ENCODE measurements at regions not wholly inside any gene's neighbourhood (a gene's known extent, or its start where the extent isn't known, plus 50 kb on each side); places are given as distances from the start of the nearest gene placed in this dataset.

- no peaks in the 10 kb centered on the region for H3K36me3 ChIP-seq
These were observed 388.5 kb upstream of the NFE2L3 start for GRCh38 chr7:25763463-25763860.

GRCh38 chr7:25765110-25765655 lies 386.8 kb upstream of the NFE2L3 start:
- TF ChIP-seq CTCF (IDR thresholded peaks at IDR 0.05) = no peak
- Histone ChIP-seq H3K4me3 (ENCODE audit: low read depth in 1 of 2, low read length in 1 of 2) (no peak overlapping the region), H3K9me3 (no peaks in the 10 kb centered on the region), H3K27me3 (peaks cover 9% of the 10 kb centered on the region), H3K4me1 (ENCODE audit: control insufficient read depth in 1 of 2, insufficient read depth in 1 of 2, low read depth in 1 of 2, low read length in 1 of 2) (no peaks in the 10 kb centered on the region), H3K36me3 (no peaks in the 10 kb centered on the region), H3K27ac (no peak overlapping the region)

More at GRCh38 chr7:25763463-25763860, 388.5 kb upstream of the NFE2L3 start:
- Histone ChIP-seq H3K4me3 (ENCODE audit: low read depth in 1 of 2, low read length in 1 of 2) (no peak overlapping the region), H3K27me3 (no peaks in the 10 kb centered on the region), H3K27ac (no peak overlapping the region), H3K4me1 (ENCODE audit: control insufficient read depth in 1 of 2, insufficient read depth in 1 of 2, low read depth in 1 of 2, low read length in 1 of 2) (no peaks in the 10 kb centered on the region), H3K9me3 (no peaks in the 10 kb centered on the region)
- no peak for TF ChIP-seq CTCF (IDR thresholded peaks at IDR 0.05)

GRCh38 chr7:25770235-25770634 lies 381.8 kb upstream of the NFE2L3 start:
- H3K27me3 ChIP-seq = peaks cover 11% of the 10 kb centered on the region
- H3K27ac ChIP-seq = no peak overlapping the region
- H3K4me3 ChIP-seq (ENCODE audit: low read depth in 1 of 2, low read length in 1 of 2) = no peak overlapping the region
- no peak for TF ChIP-seq CTCF (IDR thresholded peaks at IDR 0.05)
- no peaks in the 10 kb centered on the region for H3K9me3 ChIP-seq
- no peaks in the 10 kb centered on the region for H3K4me1 ChIP-seq (ENCODE audit: control insufficient read depth in 1 of 2, insufficient read depth in 1 of 2, low read depth in 1 of 2, low read length in 1 of 2)
- H3K36me3 ChIP-seq = no peaks in the 10 kb centered on the region

- peaks cover 11% of the 10 kb centered on the region for H3K27me3 ChIP-seq
- no peaks in the 10 kb centered on the region for H3K36me3 ChIP-seq
- H3K9me3 ChIP-seq = no peaks in the 10 kb centered on the region
- no peaks in the 10 kb centered on the region for H3K4me1 ChIP-seq (ENCODE audit: control insufficient read depth in 1 of 2, insufficient read depth in 1 of 2, low read depth in 1 of 2, low read length in 1 of 2)
- no peak for TF ChIP-seq CTCF (IDR thresholded peaks at IDR 0.05)
- H3K27ac ChIP-seq = no peak overlapping the region
- no peak overlapping the region for H3K4me3 ChIP-seq (ENCODE audit: low read depth in 1 of 2, low read length in 1 of 2)
These were observed 381.3 kb upstream of the NFE2L3 start for GRCh38 chr7:25770670-25771069.

- Histone ChIP-seq H3K4me1 (ENCODE audit: control insufficient read depth in 1 of 2, insufficient read depth in 1 of 2, low read depth in 1 of 2, low read length in 1 of 2) (no peaks in the 10 kb centered on the region), H3K9me3 (no peaks in the 10 kb centered on the region), H3K27me3 (peaks cover 11% of the 10 kb centered on the region), H3K36me3 (no peaks in the 10 kb centered on the region), H3K4me3 (ENCODE audit: low read depth in 1 of 2, low read length in 1 of 2) (no peak overlapping the region), H3K27ac (no peak overlapping the region)
- no peak for TF ChIP-seq CTCF (IDR thresholded peaks at IDR 0.05)
These were observed 380.5 kb upstream of the NFE2L3 start for GRCh38 chr7:25771491-25771890.

- no peak overlapping the region for H3K27ac ChIP-seq
- peaks cover 11% of the 10 kb centered on the region for H3K27me3 ChIP-seq
- no peaks in the 10 kb centered on the region for H3K4me1 ChIP-seq (ENCODE audit: control insufficient read depth in 1 of 2, insufficient read depth in 1 of 2, low read depth in 1 of 2, low read length in 1 of 2)
- H3K9me3 ChIP-seq = no peaks in the 10 kb centered on the region
- no peak overlapping the region for H3K4me3 ChIP-seq (ENCODE audit: low read depth in 1 of 2, low read length in 1 of 2)
- H3K36me3 ChIP-seq = no peaks in the 10 kb centered on the region
- no peak for TF ChIP-seq CTCF (IDR thresholded peaks at IDR 0.05)
These were observed 379.2 kb upstream of the NFE2L3 start for GRCh38 chr7:25772802-25773201.

Measured in neutrophil (primary cell).